Keratinocyte (primary cell): ENCODE measurements at regions not wholly inside any gene's neighbourhood (a gene's known extent, or its start where the extent isn't known, plus 50 kb on each side); places are given as distances from the start of the nearest gene placed in this dataset.

ENCODE experiments used
- EZH2 ChIP-seq: IDR thresholded peaks from one replicate; pipeline ENCODE4 v1.6.1; 2012; ENCODE audit warnings: inconsistent platforms, mild to moderate bottlenecking, low read length, moderate library complexity
- TF ChIP-seq, protein P1 (sequence below), 3 experiments: IDR thresholded peaks in 1 of 3; conservative IDR thresholded peaks in 1 of 3; optimal IDR thresholded peaks in 1 of 3; 2 replicates in 2 of 3; 3 replicates in 1 of 3; pipeline versions ENCODE3 to v1.5.1; 2011; ENCODE audit warnings: low read length in 3 of 3, mild to moderate bottlenecking in 3 of 3, moderate library complexity in 2 of 3, control low read depth in 1 of 3, inconsistent platforms in 1 of 3; ENCODE audit not compliant: insufficient read depth in 2 of 3; ENCODE audit errors: extremely low read depth in 1 of 3

DNA sequence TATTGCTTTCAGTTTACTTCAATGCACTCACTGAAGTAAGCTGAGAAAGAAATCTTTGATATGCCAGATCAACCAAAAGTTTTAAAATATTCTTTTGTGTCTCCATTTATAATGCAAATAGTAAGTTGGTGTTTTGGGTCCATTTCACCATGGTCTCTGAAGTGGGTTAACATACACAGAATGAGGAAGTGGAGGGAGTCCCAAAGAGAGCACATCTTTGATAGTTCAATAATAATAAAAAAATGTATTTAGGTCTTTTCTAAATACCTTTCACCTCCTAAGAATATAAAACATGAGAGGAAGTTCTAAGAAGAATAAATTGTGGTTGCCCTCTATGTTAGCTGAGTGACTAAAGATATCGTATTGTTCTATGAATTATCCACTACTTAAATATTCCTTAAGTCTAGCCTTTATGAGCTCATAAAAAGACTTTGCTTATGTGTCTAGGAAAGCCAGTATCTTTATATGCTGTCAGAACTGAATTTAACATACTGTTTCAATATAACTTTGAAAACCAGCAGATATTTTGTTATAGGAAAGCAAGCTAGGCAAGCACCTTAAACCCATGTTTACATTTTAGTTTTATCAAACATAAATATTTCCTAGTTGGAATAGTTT is 148.7 kb upstream of the ZEB2 start:
- TF ChIP-seq, protein P1, sequence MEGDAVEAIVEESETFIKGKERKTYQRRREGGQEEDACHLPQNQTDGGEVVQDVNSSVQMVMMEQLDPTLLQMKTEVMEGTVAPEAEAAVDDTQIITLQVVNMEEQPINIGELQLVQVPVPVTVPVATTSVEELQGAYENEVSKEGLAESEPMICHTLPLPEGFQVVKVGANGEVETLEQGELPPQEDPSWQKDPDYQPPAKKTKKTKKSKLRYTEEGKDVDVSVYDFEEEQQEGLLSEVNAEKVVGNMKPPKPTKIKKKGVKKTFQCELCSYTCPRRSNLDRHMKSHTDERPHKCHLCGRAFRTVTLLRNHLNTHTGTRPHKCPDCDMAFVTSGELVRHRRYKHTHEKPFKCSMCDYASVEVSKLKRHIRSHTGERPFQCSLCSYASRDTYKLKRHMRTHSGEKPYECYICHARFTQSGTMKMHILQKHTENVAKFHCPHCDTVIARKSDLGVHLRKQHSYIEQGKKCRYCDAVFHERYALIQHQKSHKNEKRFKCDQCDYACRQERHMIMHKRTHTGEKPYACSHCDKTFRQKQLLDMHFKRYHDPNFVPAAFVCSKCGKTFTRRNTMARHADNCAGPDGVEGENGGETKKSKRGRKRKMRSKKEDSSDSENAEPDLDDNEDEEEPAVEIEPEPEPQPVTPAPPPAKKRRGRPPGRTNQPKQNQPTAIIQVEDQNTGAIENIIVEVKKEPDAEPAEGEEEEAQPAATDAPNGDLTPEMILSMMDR (optimal IDR thresholded peaks at IDR 0.05 in 1 of 3, IDR thresholded peaks at IDR 0.05 in 1 of 3, conservative IDR thresholded peaks at IDR 0.05 in 1 of 3; ENCODE audit: extremely low read depth in 1 of 3, insufficient read depth in 2 of 3, low read length in 3 of 3) = no peak
- TF ChIP-seq EZH2 = no peak
